Tibial nerve (tissue), 4 donors: ENCODE measurements at regions not wholly inside any gene's neighbourhood (a gene's known extent, or its start where the extent isn't known, plus 50 kb on each side); places are given as distances from the start of the nearest gene placed in this dataset.
"Not testable (repeated sequence)": the region's sequence is repeated elsewhere in the genome, so short reads cannot be mapped to it uniquely, and the experiment has no call there.

Source experiments
- DNase-seq, 2 donors: peaks; one replicate each; pipeline ENCODE4 v3.0.0-alpha.2; 2019; ENCODE audit warnings: low spot score in 2 of 2
- H3K27ac ChIP-seq, 4 donors: fragments of 200-600 bp; sonication (generic) in 3 of 4; one replicate each; pipeline ENCODE4 v1.5.1; 2017 to 2019; ENCODE audit warnings: mild to moderate bottlenecking in 1 of 4
- H3K27me3 ChIP-seq, 2 donors: fragments of 200-600 bp; sonication (generic) in 1 of 2; one replicate each; pipeline versions ENCODE4 v1.5.1 to v1.6.0; 2017 to 2019
- H3K36me3 ChIP-seq, 3 donors: fragments of 200-600 bp; sonication (generic); one replicate each; pipeline ENCODE4 v1.5.1; 2018 to 2019
- H3K4me1 ChIP-seq, 4 donors: fragments of 200-600 bp; sonication (generic) in 3 of 4; one replicate each; pipeline ENCODE4 v1.5.1; 2017 to 2019
- H3K4me3 ChIP-seq, 4 donors: fragments of 200-600 bp; sonication (generic) in 3 of 4; one replicate each; pipeline ENCODE4 v1.5.1; 2017 to 2019; ENCODE audit warnings: mild to moderate bottlenecking in 1 of 4, moderate library complexity in 1 of 4
- H3K9me3 ChIP-seq, 4 donors: fragments of 200-600 bp; sonication (generic) in 3 of 4; one replicate each; pipeline ENCODE4 v1.5.1; 2017 to 2019
- CTCF ChIP-seq, 5 experiments: fragments of 200-600 bp in 3 of 5; fragments of 450-650 bp in 2 of 5; sonication (generic) in 3 of 5; IDR thresholded peaks; one replicate each; pipeline ENCODE4 v1.5.1; 2016 to 2019; ENCODE audit warnings: antibody characterized with exemption in 5 of 5, mild to moderate bottlenecking in 3 of 5, moderate library complexity in 2 of 5
- EP300 ChIP-seq, 2 donors: sonication (generic); formaldehyde crosslinking; IDR thresholded peaks; one replicate each; pipeline ENCODE4 v1.6.1; 2017; ENCODE audit warnings: antibody characterized with exemption in 2 of 2, mild to moderate bottlenecking in 1 of 2
- POLR2A ChIP-seq, 2 donors: fragments of 450-650 bp; IDR thresholded peaks; one replicate each; pipeline ENCODE4 v1.6.1; 2017; ENCODE audit warnings: antibody characterized with exemption in 2 of 2, mild to moderate bottlenecking in 2 of 2, moderate library complexity in 2 of 2
- WGBS, 2 donors: methylation state at CpG; one replicate each; pipeline ENCODE4 v1.1.5; 2018; 5-methylcytosine and 5-hydroxymethylcytosine counted together

GRCh38 chr15:62676891-62677290 lies 365.7 kb upstream of the TPM1 start:
- Histone ChIP-seq H3K36me3 (peaks cover 0 to 53% (median 0%) of the 10 kb centered on the region in 3 donors), H3K4me1 (no peaks in the 10 kb centered on the region), H3K27ac (no peak overlapping the region), H3K4me3 (no peak overlapping the region), H3K9me3 (no peaks in the 10 kb centered on the region), H3K27me3 (no peaks in the 10 kb centered on the region)
- TF ChIP-seq CTCF (IDR thresholded peaks at IDR 0.05) (no peak), POLR2A (IDR thresholded peaks at IDR 0.05) (no peak), EP300 (IDR thresholded peaks at IDR 0.05) (no peak)
- DNase-seq = no peak
- 93 to 99% methylated on average over 6 of the region's 6 CpGs for WGBS, 2 donors

DNA sequence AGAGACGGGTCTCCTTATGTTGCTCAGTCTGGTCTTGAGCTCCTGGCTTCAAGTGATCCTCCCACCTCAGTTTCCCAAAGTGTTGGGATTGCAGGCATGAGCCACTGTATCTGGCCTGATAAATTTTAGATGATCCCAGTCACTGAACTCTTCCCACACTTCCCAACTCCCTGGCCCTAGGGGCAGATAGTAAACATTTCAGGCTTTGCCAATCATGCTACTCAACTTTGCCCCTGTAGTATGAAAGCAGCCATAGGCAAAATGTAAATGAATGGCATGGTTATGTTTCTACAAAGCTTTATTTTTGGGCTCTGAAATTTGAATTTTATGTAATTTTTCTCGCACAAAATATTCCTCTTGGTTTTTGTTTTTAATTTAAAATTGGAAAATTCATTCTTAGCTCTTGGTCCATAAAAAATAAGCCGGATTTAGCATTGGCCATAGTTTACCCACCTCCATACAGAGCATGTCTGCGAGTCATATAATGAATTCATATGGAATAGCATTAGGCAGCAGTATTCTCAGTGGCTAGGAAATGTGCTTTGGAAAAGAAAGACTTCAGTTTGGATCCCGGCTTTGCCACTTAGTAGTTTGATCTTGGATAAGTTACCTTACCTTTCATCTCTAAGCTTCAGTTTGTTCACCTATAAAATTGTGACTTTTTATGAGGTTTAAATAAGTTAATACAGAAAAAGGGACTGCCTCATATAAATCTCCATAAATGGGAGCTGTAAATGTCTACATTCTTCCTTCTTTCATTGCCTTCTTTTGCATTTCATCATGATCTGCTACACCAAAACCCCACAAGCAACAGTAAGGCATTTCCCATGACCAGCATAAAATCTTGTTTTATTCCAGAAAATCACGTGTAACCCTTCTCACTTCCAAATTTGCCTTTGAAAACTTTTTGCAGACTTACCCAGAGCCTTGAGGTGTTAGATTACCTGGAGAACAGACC lies 360.3 kb upstream of the TPM1 start:
- no peak for TF ChIP-seq CTCF (IDR thresholded peaks at IDR 0.05)
- DNase-seq = no peak
- WGBS, 2 donors = 91 to 98% methylated on average over 6 of the region's 6 CpGs
- H3K4me3 ChIP-seq = no peak overlapping the region
- H3K9me3 ChIP-seq = no peaks in the 10 kb centered on the region
- H3K27ac ChIP-seq = no peak overlapping the region
- no peaks in the 10 kb centered on the region for H3K4me1 ChIP-seq
- H3K36me3 ChIP-seq = peaks cover 0 to 31% (median 0%) of the 10 kb centered on the region in 3 donors
- H3K27me3 ChIP-seq = no peaks in the 10 kb centered on the region

GRCh38 chr15:62683192-62683591 lies 359.4 kb upstream of the TPM1 start:
- not testable (repeated sequence) for DNase-seq, H3K27ac ChIP-seq, H3K4me1 ChIP-seq, H3K9me3 ChIP-seq, H3K27me3 ChIP-seq, H3K4me3 ChIP-seq
- WGBS, 2 donors = 93 to 94% methylated on average over 8 of the region's 8 CpGs
- peaks cover 0 to 32% (median 0%) of the 10 kb centered on the region in 3 donors for H3K36me3 ChIP-seq

- WGBS, 2 donors = 85 to 96% methylated on average over 7 of the region's 7 CpGs
Measured at GRCh38 chr15:62684123-62684808, 358.3 kb upstream of the TPM1 start.

DNA sequence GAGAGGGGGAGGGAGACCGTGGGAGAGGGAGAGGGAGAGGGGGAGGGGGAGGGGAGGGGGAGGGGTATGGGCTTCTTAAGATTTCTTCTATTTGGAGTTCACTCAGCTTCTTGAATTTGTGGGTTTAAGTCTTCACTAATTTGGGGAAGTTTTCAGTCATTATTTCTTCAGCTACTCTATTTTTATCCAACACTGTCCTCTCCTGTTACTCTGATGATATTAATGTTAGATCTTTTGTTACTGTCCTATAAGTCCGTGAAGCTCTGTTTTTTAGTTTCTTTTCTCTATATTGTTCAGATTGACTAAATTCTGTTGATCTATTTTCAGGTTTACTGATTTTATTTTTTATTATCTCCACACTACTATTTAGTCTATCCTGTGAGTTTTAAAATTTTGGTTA lies 351.5 kb upstream of the TPM1 start:
- no peak for TF ChIP-seq EP300 (IDR thresholded peaks at IDR 0.05)
- TF ChIP-seq CTCF (IDR thresholded peaks at IDR 0.05) = peak in 2 of 5 experiments; percentile 22 to 37
- 67 to 79% methylated on average over 2 of the region's 2 CpGs for WGBS, 2 donors
- no peak for DNase-seq

More at GRCh38 chr15:62684123-62684808, 358.3 kb upstream of the TPM1 start:
- TF ChIP-seq CTCF (IDR thresholded peaks at IDR 0.05) (no peak), POLR2A (IDR thresholded peaks at IDR 0.05) (no peak), EP300 (IDR thresholded peaks at IDR 0.05) (no peak)
- H3K36me3 ChIP-seq = peaks cover 0 to 23% (median 0%) of the 10 kb centered on the region in 3 donors
- no peak overlapping the region for H3K27ac ChIP-seq
- H3K4me1 ChIP-seq = no peaks in the 10 kb centered on the region
- no peak for DNase-seq
- no peak overlapping the region for H3K4me3 ChIP-seq
- H3K9me3 ChIP-seq = no peaks in the 10 kb centered on the region
- H3K27me3 ChIP-seq = no peaks in the 10 kb centered on the region

More for the DNA sequence above, 351.5 kb upstream of the TPM1 start:
- no peak overlapping the region for H3K27ac ChIP-seq
- no peaks in the 10 kb centered on the region for H3K9me3 ChIP-seq
- H3K36me3 ChIP-seq = peaks cover 0 to 45% (median 0%) of the 10 kb centered on the region in 3 donors
- H3K4me1 ChIP-seq = no peaks in the 10 kb centered on the region
- H3K27me3 ChIP-seq = no peaks in the 10 kb centered on the region
- no peak overlapping the region for H3K4me3 ChIP-seq
